Activated CD4-positive, alpha-beta T cell treated with anti-CD3 and anti-CD28 coated beads, Interleukin-2, Interleukin-6, amounts not matched to agents 100 ng/mL and 50 ng/mL, durations not matched to agents 16 hours and 8 hours (primary cell): ENCODE measurements at regions not wholly inside any gene's neighbourhood (a gene's known extent, or its start where the extent isn't known, plus 50 kb on each side); places are given as distances from the start of the nearest gene placed in this dataset.

ENCODE experiments used
- DNase-seq: peaks from one replicate; pipeline ENCODE4 v3.0.0-alpha.2; 2020

DNA sequence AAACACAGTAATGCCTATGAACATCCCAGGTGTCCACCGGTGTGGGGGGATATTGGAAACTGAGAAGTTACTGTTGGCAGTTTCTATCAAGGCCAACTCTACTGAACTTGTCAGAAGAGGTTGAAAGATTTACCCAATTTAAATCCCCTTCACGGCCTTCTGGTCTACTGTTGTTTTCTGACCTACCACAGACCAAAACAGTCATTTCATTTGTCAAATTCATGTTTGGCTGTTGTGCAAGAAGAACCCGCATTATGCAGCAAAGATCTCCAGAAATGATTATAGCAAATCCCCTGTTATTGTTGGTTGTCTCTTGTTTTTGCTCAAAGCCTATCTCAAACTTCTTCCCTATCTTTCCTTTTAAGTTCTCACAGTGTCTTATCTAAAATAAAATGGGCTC is 73.1 kb upstream of the MAF start:
- DNase-seq: peak; percentile 30

DNA sequence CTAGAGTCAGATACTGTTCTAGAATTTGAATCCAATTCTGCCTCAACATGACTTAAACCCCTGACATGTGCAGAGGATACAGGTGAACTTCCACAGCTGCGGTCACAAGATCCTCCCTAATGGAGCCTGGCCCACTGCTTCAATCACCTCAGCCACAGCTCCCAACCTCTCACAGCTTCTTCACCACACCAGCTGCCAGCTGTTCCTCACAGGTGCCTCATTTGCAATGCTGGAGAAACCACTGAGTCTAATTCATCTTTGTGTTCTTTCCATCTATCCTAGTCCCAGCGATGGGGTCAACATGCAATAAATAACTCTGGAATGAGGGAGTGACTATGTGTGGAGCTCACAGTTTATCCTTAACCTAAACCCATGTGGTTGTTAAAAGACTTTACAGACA is 72.0 kb upstream of the MAF start:
- DNase-seq: no peak

DNA sequence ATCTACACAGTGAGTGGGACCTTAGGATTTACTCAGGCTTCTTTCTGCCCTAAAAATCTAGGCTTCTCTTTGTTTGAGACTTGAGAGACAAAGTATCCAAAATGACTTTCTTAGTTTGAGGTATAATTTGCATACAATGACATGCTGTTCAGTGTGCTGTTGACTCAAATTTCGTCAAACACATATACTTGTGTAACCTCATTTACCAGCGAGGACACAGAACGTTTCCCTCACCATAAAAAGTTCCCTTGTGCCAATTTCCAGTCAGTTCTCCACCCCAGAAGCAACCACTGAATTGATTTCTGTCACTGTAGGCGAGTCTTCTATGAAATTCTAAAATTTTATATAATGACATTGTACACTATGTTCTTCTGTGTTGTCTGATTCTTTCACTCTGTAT is 68.0 kb upstream of the MAF start:
- DNase-seq: peak; percentile 60

GRCh38 chr16:79665970-79666369 is 65.4 kb upstream of the MAF start:
- DNase-seq: no peak

DNA sequence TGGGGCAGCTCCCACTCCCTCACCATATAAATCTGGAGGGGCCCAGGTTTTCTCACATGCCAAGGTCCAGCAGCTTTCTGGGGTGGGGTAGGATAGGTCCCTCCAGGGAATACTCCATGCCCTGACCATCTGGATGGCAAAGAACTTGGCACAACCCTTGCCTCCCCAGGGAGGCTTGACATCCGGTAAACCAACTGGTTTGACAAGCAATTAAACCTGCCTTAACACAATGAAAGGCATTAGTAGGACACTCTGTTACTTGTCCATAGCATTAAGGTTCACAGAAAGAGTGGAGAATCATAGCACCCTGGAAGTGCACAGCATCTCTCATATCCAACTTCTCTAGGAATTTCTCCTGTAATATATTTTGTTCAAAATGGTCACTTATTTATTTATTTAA is 63.9 kb upstream of the MAF start:
- DNase-seq: no peak

GRCh38 chr16:79662669-79663313 is 62.3 kb upstream of the MAF start:
- no peak for DNase-seq

- no peak for DNase-seq
Observed at GRCh38 chr16:79662122-79662521, 61.6 kb upstream of the MAF start.

DNA sequence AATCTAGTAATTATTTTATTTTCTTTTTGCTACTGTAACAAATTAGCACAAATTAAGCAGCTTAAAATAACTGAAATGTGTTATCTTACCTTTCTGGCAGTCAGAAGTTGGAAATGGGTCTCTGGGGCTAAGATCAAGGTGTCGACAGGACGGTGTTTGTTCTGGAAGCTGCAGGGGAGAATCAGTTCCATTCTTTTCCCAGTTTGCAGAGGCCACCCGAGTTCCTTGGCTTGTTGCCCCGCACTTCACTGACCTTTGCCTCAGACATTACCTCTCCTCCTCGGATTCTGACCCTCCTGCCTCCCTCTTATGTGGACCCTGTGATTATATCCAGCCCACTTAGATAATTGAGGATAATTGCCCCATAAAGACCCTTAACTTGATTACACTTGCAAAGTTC is 61.0 kb upstream of the MAF start:
- no peak for DNase-seq

DNA sequence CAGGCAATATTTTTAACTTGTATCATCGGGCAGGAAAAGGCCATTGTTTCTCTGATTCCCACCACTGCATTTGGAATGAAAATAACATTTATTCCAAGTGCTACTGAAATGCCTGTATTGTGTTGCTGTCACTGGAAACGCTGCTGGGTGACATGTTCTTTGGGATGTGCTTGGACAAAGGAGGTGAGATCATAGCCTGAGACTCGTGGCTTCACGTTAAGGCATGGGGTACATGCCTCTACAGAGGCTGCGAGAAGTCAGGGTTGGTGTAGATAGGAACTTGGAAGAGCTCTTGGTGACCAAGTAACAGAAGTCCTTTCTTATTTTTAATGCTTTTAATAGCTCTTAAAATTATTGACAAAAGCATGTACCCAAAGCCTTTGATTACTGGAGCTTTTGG is 58.8 kb upstream of the MAF start:
- DNase-seq: no peak

- DNase-seq: peak; percentile 37
Observed at GRCh38 chr16:79658301-79659033, 57.9 kb upstream of the MAF start.

DNA sequence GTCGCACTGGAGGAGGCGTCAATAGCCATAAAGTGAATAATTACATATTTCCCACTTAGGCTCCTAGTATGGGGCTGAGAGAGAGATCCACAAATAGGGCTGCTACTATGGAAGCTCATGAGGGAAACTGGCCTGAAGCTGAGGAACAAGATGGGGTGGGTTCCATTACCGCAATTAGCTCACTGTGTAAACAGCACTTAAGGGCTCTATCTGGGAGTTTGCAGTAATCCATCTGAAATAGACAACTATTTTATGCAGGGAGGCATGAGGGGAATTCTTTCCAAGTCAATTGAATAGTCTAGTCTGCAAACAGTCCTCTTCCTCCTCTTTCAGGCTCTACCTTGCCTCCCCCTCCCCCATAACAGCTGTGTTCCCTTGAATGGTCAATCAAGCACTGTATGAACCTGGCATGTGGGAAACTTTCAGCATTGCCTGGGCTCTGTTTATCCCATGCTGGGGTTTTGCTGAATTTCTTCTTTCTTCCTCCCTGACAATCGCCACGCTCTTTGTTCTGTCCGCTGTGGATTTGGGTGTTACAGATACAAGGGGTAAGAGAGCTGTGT is 56.1 kb upstream of the MAF start:
- no peak for DNase-seq

DNA sequence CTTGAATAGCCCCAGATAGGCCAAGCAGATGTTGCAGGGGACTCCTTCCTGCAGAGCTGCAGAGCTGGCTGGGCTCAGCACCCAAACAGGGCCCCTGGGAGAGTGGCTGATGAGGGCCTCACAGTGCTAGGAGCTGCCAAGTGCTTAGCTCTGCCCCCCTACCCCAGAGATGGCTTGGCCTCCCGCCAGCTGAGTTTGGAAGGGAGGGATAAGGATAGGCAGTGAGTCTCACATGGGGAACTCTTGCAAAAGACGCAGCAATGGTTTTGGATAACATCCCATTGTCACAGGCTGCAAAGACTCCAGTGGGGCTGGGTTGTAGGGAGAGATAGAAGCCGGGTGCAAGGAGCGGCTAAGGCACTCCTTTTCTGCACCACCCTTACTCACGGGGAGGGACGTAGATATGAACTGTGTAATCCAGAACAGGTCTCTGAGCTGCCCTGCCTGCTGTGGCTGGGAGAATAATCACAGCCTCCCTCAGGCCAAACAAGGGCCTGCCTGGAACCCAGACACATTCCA is 52.9 kb upstream of the MAF start:
- DNase-seq: no peak

GRCh38 chr16:79651363-79651762 is 50.8 kb upstream of the MAF start:
- DNase-seq: no peak
